Fibroblast of lung (primary cell): ENCODE measurements at regions not wholly inside any gene's neighbourhood (a gene's known extent, or its start where the extent isn't known, plus 50 kb on each side); places are given as distances from the start of the nearest gene placed in this dataset.

Source experiments
- CTCF ChIP-seq, 2 donors: IDR thresholded peaks in 1 of 2; conservative IDR thresholded peaks in 1 of 2; 1 replicate in 1 of 2; 2 replicates in 1 of 2; pipeline ENCODE4 v1.5.1; 2011 to 2012; ENCODE audit warnings: low read length in 2 of 2, control low read depth in 1 of 2, inconsistent platforms in 1 of 2, low read depth in 1 of 2, mild to moderate bottlenecking in 1 of 2
- EZH2 ChIP-seq: IDR thresholded peaks from 2 replicates; pipeline ENCODE4 v1.5.1; 2012; ENCODE audit warnings: low read length, control low read depth, mild to moderate bottlenecking; ENCODE audit errors: missing control alignments

GRCh38 chr2:52956766-52957165, 810.8 kb upstream of the CHAC2 start:
- TF ChIP-seq EZH2 (no peak), CTCF (conservative IDR thresholded peaks at IDR 0.05 in 1 of 2, IDR thresholded peaks at IDR 0.05 in 1 of 2; ENCODE audit: low read depth in 1 of 2, low read length in 2 of 2) (no peak)
